ENCODE measurements at regions not wholly inside any gene's neighbourhood (a gene's known extent, or its start where the extent isn't known, plus 50 kb on each side); places are given as distances from the start of the nearest gene placed in this dataset.

DNA sequence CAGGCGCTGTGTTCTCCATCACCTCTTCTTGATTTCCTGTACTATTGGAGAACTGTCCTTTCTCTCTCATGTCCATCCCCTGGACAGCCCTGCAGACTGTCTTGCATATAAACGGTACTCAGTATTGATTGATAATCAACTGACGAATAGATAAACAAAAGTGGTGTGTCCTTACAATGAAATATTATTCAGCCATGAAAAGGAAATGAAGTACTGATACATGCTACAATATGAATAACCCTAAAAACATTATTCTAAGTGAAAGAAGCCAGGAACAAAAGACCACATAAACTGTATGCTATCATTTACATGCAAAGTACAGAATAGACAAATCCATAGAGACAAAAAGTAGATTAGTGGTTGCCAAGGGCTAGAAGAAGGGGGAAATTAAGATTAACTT lies 77.6 kb downstream of the SDC1 start:
- no peak overlapping the region for H3K27ac ChIP-seq
- TF ChIP-seq, protein P1, sequence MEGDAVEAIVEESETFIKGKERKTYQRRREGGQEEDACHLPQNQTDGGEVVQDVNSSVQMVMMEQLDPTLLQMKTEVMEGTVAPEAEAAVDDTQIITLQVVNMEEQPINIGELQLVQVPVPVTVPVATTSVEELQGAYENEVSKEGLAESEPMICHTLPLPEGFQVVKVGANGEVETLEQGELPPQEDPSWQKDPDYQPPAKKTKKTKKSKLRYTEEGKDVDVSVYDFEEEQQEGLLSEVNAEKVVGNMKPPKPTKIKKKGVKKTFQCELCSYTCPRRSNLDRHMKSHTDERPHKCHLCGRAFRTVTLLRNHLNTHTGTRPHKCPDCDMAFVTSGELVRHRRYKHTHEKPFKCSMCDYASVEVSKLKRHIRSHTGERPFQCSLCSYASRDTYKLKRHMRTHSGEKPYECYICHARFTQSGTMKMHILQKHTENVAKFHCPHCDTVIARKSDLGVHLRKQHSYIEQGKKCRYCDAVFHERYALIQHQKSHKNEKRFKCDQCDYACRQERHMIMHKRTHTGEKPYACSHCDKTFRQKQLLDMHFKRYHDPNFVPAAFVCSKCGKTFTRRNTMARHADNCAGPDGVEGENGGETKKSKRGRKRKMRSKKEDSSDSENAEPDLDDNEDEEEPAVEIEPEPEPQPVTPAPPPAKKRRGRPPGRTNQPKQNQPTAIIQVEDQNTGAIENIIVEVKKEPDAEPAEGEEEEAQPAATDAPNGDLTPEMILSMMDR (conservative IDR thresholded peaks at IDR 0.05; ENCODE audit: low read depth, low read length), result no peak
- H3K4me2 ChIP-seq, result no peak overlapping the region

DNA sequence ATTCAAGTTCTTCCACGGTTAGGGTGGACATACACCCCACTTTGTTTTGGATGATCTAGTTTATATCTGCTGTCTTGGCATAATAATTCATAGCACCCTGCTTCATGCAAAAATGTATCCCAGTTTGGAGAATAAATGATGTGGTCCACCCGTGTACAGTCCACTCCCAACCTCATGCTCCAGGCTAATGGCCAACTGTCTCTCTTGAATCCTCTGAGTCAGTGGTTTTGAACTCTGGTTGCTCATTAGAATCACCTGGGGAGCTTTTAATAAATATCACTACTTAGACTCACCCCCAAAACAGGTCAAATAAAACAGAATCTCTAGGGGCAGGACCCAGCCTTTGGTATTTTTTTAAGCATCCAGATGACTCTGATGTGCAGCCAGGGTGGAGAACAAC lies 78.5 kb downstream of the SDC1 start:
- no peaks in the 10 kb centered on the region for H4K20me1 ChIP-seq (ENCODE audit: insufficient read depth)
- no peaks in the 10 kb centered on the region for H3K36me3 ChIP-seq (ENCODE audit: insufficient read depth)
- no peak overlapping the region for H3K4me2 ChIP-seq
- no peaks in the 10 kb centered on the region for H3K79me2 ChIP-seq (ENCODE audit: insufficient read depth, low read depth)
- H3K27me3 ChIP-seq (ENCODE audit: insufficient read depth, low read depth), result no peaks in the 10 kb centered on the region
- H3K4me1 ChIP-seq (ENCODE audit: low read depth, poor library complexity, severe bottlenecking), result no peaks in the 10 kb centered on the region
- H3K4me3 ChIP-seq (IDR thresholded peaks at IDR 0.05; ENCODE audit: insufficient read depth, low read depth, low read length), result no peak overlapping the region
- H2AFZ ChIP-seq (ENCODE audit: low read depth), result no peak overlapping the region
- H3K9ac ChIP-seq, result no peak overlapping the region
- no peak overlapping the region for H3K27ac ChIP-seq
- TF ChIP-seq, protein P1 (conservative IDR thresholded peaks at IDR 0.05; ENCODE audit: low read depth, low read length), result no peak

More for the DNA sequence above, 77.6 kb downstream of the SDC1 start:
- no peaks in the 10 kb centered on the region for H3K79me2 ChIP-seq (ENCODE audit: insufficient read depth, low read depth)
- H3K4me1 ChIP-seq (ENCODE audit: low read depth, poor library complexity, severe bottlenecking), result no peaks in the 10 kb centered on the region
- H4K20me1 ChIP-seq (ENCODE audit: insufficient read depth), result no peaks in the 10 kb centered on the region
- H3K36me3 ChIP-seq (ENCODE audit: insufficient read depth), result no peaks in the 10 kb centered on the region
- no peak overlapping the region for H3K9ac ChIP-seq
- H2AFZ ChIP-seq (ENCODE audit: low read depth), result no peak overlapping the region
- H3K27me3 ChIP-seq (ENCODE audit: insufficient read depth, low read depth), result no peaks in the 10 kb centered on the region
- H3K4me3 ChIP-seq (IDR thresholded peaks at IDR 0.05; ENCODE audit: insufficient read depth, low read depth, low read length), result no peak overlapping the region

DNA sequence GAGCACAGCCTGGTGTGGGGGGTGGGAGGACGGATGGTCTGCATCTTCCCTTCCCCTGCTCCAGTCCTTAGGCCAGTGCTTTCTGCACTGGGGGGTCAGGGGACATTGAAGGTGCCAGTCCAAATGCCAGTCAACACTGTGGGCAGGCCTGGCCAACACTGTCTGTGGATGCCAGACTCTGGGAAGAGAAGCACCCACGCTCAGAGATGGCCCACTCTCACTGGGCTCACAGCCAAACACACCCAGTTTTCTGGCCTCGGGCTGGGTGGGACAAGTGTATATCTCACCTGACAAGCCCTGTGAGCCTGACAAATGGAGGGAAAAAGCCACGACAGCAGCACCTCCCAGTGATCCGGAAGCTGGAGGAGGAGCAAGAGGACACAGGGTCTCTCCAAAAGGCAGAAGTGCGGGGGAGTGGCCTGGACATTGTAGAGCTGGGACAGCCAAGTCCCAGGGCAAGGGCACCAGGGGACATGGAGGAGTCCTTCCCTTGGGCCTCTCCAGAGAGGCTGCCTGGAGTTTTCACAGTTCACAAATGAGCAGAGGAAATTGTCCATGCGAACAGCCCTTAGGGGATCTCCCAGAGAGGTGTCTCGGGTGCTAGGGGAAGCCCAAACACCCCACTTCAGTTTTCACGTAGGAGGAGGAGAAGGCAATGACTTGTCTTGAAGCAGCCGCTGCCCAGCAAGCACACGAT lies 79.3 kb downstream of the SDC1 start:
- H3K4me3 ChIP-seq (IDR thresholded peaks at IDR 0.05; ENCODE audit: insufficient read depth, low read depth, low read length), result no peak overlapping the region
- H3K36me3 ChIP-seq (ENCODE audit: insufficient read depth), result no peaks in the 10 kb centered on the region
- no peaks in the 10 kb centered on the region for H3K4me1 ChIP-seq (ENCODE audit: low read depth, poor library complexity, severe bottlenecking)
- TF ChIP-seq, protein P1 (conservative IDR thresholded peaks at IDR 0.05; ENCODE audit: low read depth, low read length), result no peak
- H3K4me2 ChIP-seq, result no peak overlapping the region
- no peaks in the 10 kb centered on the region for H3K27me3 ChIP-seq (ENCODE audit: insufficient read depth, low read depth)
- no peak overlapping the region for H3K27ac ChIP-seq
- H3K9ac ChIP-seq, result no peak overlapping the region
- H2AFZ ChIP-seq (ENCODE audit: low read depth), result no peak overlapping the region
- H3K79me2 ChIP-seq (ENCODE audit: insufficient read depth, low read depth), result no peaks in the 10 kb centered on the region
- no peaks in the 10 kb centered on the region for H4K20me1 ChIP-seq (ENCODE audit: insufficient read depth)

DNA sequence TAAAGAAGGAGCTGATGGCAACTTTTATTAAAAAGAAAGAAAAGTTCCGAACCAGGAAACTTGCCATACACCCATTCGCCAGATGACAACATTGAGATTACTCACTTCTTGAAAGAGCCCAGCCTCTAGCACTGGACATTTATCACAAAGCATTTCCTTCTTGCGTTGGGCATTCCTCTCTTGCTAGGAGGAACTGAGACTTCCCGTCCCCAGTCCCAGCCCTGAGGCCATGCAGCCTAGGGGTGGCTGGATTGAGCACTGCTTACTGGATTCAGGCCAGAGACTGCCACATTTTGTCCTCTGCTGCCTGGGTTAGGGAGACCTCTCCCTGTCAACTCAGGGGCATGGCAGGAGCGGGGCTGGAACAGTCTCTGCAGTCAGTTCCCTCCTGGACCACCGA lies 80.1 kb downstream of the SDC1 start:
- Histone ChIP-seq H3K27me3 (ENCODE audit: insufficient read depth, low read depth) (no peaks in the 10 kb centered on the region), H3K9ac (no peak overlapping the region), H3K79me2 (ENCODE audit: insufficient read depth, low read depth) (no peaks in the 10 kb centered on the region), H4K20me1 (ENCODE audit: insufficient read depth) (no peaks in the 10 kb centered on the region), H3K36me3 (ENCODE audit: insufficient read depth) (no peaks in the 10 kb centered on the region), H3K27ac (no peak overlapping the region), H3K4me2 (no peak overlapping the region), H3K4me3 (IDR thresholded peaks at IDR 0.05; ENCODE audit: insufficient read depth, low read depth, low read length) (no peak overlapping the region), H3K4me1 (ENCODE audit: low read depth, poor library complexity, severe bottlenecking) (no peaks in the 10 kb centered on the region), H2AFZ (ENCODE audit: low read depth) (no peak overlapping the region)
- TF ChIP-seq, protein P1 (conservative IDR thresholded peaks at IDR 0.05; ENCODE audit: low read depth, low read length), result no peak
